ENCODE measurements at regions not wholly inside any gene's neighbourhood (a gene's known extent, or its start where the extent isn't known, plus 50 kb on each side); places are given as distances from the start of the nearest gene placed in this dataset.

GRCh38 chr20:6679086-6679485 is 88.4 kb upstream of the BMP2 start:
- Histone ChIP-seq H3K27ac (no peak overlapping the region), H3K4me3 (no peak overlapping the region), H3K4me1 (no peaks in the 10 kb centered on the region), H3K9me3 (no peaks in the 10 kb centered on the region), H3K4me2 (no peak overlapping the region)
- POLR2A ChIA-PET = no interaction called here
- DNase-seq (ENCODE audit: low read depth in 1 of 2, low spot score in 1 of 2) = no peak
- TF ChIP-seq FOSB (CRISPR knock-in tag; IDR thresholded peaks at IDR 0.05) (no peak), ZNF302 (CRISPR knock-in tag; IDR thresholded peaks at IDR 0.05) (no peak), RCOR1 (IDR thresholded peaks at IDR 0.05; ENCODE audit: low read depth, low read length) (no peak), RAD21 (conservative IDR thresholded peaks at IDR 0.05 in 1 of 2, IDR thresholded peaks at IDR 0.05 in 1 of 2) (no peak), MAZ (IDR thresholded peaks at IDR 0.05; ENCODE audit: borderline replicate concordance, low read depth, low read length) (no peak)
- 2% methylated on average over 2 of the region's 2 CpGs for WGBS (ENCODE audit: missing lambda C conversion rate)
- CTCF ChIA-PET = no interaction called here
- no peak for ATAC-seq
- FAIRE-seq = no peak

GRCh38 chr20:6678101-6678500 is 89.4 kb upstream of the BMP2 start:
- no peaks in the 10 kb centered on the region for H3K9me3 ChIP-seq
- DNase-seq (ENCODE audit: low read depth in 1 of 2, low spot score in 1 of 2) (no peak), FAIRE-seq (peak; percentile 73), ATAC-seq (no peak)
- no peaks in the 10 kb centered on the region for H3K4me1 ChIP-seq
- no peak overlapping the region for H3K4me3 ChIP-seq
- POLR2A ChIA-PET = no interaction called here
- WGBS (ENCODE audit: missing lambda C conversion rate) = 3% methylated on average over 1 of the region's 1 CpG
- H3K27ac ChIP-seq = no peak overlapping the region
- no peak overlapping the region for H3K4me2 ChIP-seq
- CTCF ChIA-PET = interaction anchor here (0.7 kb wide), 1 partner anchor 384 kb away, joined by 4 read pairs; no protein-coding TSS in a partner anchor
- TF ChIP-seq HOXB13 (CRISPR knock-in tag; IDR thresholded peaks at IDR 0.05; ENCODE audit: low read depth) (no peak), HOXB5 (CRISPR knock-in tag; IDR thresholded peaks at IDR 0.05) (no peak), JUNB (IDR thresholded peaks at IDR 0.05) (no peak), HEYL (CRISPR knock-in tag; IDR thresholded peaks at IDR 0.05) (no peak), POLR2AphosphoS2 (conservative IDR thresholded peaks at IDR 0.05; ENCODE audit: low read length) (no peak), E2F6 (IDR thresholded peaks at IDR 0.05; ENCODE audit: borderline replicate concordance, low read depth) (no peak), CHD4 (IDR thresholded peaks at IDR 0.05; ENCODE audit: borderline replicate concordance) (no peak), TFCP2L1 (CRISPR knock-in tag; IDR thresholded peaks at IDR 0.05) (no peak), GATA3 (IDR thresholded peaks at IDR 0.05; ENCODE audit: borderline replicate concordance) (no peak), ELK1 (IDR thresholded peaks at IDR 0.05; ENCODE audit: low read depth, low read length) (no peak), EHF (CRISPR knock-in tag; IDR thresholded peaks at IDR 0.05) (no peak), ZFP36 (IDR thresholded peaks at IDR 0.05; ENCODE audit: borderline replicate concordance, partially characterized antibody) (no peak), TP53 (CRISPR knock-in tag; IDR thresholded peaks at IDR 0.05) (no peak), EP300 (IDR thresholded peaks at IDR 0.05) (no peak), RNF2 (IDR thresholded peaks at IDR 0.05; ENCODE audit: borderline replicate concordance, low read depth) (no peak), FOXS1 (CRISPR knock-in tag; IDR thresholded peaks at IDR 0.05) (no peak)
- TF ChIP-seq, protein P1, sequence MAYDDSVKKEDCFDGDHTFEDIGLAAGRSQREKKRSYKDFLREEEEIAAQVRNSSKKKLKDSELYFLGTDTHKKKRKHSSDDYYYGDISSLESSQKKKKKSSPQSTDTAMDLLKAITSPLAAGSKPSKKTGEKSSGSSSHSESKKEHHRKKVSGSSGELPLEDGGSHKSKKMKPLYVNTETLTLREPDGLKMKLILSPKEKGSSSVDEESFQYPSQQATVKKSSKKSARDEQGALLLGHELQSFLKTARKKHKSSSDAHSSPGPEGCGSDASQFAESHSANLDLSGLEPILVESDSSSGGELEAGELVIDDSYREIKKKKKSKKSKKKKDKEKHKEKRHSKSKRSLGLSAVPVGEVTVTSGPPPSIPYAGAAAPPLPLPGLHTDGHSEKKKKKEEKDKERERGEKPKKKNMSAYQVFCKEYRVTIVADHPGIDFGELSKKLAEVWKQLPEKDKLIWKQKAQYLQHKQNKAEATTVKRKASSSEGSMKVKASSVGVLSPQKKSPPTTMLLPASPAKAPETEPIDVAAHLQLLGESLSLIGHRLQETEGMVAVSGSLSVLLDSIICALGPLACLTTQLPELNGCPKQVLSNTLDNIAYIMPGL (CRISPR knock-in tag; IDR thresholded peaks at IDR 0.05; ENCODE audit: borderline replicate concordance) = no peak
- TF ChIP-seq, protein P2, sequence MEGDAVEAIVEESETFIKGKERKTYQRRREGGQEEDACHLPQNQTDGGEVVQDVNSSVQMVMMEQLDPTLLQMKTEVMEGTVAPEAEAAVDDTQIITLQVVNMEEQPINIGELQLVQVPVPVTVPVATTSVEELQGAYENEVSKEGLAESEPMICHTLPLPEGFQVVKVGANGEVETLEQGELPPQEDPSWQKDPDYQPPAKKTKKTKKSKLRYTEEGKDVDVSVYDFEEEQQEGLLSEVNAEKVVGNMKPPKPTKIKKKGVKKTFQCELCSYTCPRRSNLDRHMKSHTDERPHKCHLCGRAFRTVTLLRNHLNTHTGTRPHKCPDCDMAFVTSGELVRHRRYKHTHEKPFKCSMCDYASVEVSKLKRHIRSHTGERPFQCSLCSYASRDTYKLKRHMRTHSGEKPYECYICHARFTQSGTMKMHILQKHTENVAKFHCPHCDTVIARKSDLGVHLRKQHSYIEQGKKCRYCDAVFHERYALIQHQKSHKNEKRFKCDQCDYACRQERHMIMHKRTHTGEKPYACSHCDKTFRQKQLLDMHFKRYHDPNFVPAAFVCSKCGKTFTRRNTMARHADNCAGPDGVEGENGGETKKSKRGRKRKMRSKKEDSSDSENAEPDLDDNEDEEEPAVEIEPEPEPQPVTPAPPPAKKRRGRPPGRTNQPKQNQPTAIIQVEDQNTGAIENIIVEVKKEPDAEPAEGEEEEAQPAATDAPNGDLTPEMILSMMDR (IDR thresholded peaks at IDR 0.05) = no peak

Measured in A549 (cell line).